Activated CD4-positive, CD25-positive, alpha-beta regulatory T cell treated with anti-CD3 and anti-CD28 coated beads, Interleukin-2, amount 50 U/mL, for 16 hours (primary cell): ENCODE measurements at regions not wholly inside any gene's neighbourhood (a gene's known extent, or its start where the extent isn't known, plus 50 kb on each side); places are given as distances from the start of the nearest gene placed in this dataset.

Experiments used
- DNase-seq: peaks from one replicate; pipeline ENCODE4 v3.0.0-alpha.2; 2020; ENCODE audit warnings: low read depth, low spot score

DNA sequence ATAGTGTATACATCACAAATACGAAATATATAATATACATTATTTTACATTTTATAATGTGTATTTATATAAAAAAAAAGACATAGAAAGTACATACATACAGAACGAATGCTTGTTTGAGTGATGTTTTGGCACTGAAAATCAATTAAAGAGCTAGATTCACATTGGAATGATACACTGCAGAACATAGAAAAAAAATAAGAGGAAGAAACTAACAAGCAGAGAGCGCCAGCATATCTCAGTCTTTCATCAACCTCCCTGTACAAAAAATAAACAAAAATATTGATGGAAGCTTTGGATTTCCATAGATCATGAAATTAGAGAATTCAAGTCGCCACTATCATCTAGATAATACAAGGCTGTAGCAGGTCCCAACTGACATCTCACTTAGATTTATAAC lies 420.6 kb downstream of the CENPC start:
- DNase-seq = no peak

DNA sequence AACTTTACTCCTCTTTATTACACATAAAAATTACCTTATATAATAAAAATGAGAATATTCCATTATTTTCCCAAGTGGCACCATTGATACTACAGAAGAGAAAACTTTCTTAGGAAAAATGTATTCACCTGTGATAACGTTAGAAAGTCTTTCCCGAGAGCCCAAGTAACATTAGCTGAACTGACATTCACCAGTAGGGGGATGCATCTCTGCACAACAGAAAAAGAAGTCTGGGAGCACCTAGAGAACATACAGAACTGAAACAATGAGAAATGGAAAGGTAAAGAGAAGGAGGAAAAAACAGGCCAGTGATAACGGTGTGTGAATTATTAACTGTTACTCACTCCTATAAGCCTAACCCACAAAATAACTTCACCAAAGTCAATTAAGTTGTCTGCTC lies 423.3 kb downstream of the CENPC start:
- DNase-seq = no peak

DNA sequence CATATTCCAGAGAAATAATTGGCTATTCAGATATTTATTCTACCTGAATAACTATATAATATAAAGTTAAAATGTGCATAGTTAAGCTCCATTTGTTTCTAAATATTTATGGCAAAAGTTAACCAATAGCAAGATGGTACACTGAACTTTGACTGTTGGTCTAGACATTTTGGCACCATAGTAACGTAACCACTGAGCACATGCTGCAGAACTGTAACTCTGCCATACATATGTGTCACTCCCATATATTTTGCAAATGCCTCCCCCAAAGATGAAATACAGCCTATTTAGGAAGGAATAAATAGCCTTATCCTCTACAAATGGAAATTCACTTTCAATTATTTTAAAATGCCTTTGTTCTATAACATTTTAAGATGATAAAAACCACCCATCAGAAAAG lies 424.9 kb downstream of the CENPC start:
- DNase-seq = no peak

DNA sequence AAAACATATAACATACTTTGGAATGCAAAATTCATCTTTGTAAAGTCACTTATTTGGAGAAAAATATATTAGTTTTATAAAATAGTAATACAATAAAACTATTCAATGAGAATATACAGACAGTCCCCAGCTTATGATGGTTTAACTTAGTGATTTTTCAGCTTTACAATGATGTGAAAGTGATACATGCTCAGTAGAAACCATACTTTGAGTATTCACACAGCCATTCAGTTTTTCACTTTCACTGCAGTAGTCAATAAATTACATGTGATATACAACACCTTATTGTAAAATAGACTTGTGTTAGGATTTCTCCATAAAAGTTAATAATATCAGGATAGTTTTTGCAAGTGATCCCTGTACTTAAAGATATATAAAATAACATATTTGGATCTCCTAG lies 436.0 kb downstream of the CENPC start:
- DNase-seq = no peak

DNA sequence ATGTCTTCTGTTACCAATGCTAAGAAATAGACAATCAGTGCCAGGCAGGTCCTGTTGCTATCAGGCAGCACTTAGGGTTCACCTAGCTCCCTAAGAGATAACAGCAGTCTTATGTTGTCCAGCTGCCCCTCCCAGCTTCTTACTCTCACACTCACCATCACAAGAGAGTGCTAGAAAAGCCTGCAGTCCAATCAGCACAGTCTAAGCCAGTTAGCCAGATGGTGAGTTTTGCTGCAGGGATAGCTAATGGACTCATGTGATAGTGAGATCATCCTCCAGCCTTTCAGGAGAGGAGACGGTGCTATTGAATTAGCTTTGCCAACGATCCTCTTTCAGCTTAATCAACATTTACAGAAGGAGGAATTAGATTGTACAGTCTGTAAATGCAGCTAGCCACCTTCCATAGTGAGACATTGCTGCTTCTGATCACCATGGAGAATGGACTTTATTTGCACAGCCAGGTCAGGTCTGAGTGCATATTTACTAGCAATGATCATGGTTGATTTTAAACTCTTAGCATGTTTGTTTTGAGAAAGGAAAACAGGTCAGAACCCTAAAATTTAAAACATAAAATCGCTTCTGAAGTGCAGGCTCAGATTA lies 438.3 kb downstream of the CENPC start:
- no peak for DNase-seq

DNA sequence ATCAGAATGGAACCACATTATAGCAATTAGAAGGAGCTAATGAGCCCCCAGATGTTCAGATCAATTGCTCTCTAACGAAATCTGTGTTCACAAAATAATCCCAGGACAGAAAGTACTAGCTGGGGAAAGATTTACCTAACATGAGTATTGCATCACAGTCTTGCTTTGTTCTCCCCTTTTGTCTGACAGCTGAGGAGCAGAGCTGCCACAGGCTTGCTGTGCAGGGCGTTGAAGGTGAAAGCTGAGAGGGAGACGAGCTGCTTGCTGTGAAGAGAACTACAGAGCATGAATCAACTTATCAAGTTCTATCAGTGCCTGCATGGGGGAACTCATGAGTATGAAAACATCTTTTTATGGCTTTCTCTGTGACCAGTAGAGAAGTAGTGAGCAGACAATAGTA lies 441.2 kb downstream of the CENPC start:
- DNase-seq = no peak

DNA sequence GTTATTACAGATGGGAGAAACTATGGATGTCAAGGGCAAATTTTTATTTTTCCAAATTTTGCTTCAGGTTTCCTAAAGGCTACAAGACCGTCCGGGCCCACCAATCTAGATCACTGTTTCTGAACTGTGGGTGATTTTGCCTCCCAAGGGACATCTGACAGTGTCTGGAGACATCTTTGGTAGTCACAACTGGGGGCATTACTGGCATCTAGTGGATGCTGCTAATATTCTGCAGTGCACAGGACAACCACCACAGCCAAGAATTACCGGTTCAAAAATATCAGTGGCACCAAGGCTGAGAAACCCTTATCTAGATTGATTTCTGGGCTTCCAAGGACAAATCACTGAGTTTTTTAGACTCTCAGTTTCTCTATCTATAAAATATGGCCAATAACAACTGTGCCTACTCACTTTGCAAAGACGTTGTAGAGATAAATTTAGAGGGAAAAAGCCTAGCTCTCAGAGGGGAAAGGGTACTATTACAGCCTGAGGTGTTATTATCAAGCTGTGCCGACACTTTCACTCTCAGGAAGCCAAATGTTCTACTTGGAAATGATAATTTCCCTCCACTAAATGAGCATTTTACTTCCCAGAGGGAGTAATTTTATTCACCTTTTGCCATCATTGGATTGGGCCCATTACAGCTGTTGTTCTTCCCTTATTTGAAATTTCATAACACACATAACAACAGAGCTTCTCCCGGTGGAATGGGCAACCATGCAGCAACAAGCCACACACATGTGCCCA lies 442.1 kb downstream of the CENPC start:
- DNase-seq = no peak

DNA sequence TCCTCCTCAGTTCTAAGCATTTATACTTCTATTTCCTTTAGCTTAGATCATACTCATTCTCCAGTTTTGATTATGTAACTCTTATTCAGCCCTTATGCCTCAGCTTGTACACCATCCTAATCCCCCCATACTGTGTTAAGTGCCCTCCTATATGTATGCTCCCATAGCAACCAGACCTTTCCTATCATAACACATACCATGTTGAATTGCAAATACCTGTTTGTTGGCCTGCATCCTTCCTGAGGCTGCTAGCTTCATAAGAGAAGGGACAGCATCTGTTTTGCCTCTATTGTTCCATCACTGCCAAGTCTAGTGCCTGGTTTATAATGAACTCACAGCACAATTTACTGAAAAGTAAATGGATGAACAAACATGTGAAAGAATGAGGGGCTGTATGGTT lies 443.7 kb downstream of the CENPC start:
- DNase-seq = no peak

DNA sequence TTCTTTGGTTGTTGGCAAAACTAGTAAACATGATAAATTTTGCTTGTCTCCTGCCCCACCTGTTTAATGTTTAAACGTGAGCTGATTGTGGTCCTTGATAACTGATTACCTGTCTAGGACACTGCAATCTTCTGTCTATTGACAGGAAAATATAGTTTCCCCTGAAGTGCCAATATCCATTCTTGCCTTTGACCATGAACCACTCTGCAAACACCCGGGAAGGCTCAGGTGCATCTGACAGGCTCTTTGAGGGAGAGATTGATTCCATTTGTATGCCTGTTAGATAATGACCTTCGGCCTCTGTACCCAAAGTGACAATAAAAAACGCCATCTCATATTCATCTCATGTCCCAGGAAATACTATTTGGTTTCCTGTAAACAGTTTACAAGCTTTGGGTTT lies 453.0 kb downstream of the CENPC start:
- no peak for DNase-seq

DNA sequence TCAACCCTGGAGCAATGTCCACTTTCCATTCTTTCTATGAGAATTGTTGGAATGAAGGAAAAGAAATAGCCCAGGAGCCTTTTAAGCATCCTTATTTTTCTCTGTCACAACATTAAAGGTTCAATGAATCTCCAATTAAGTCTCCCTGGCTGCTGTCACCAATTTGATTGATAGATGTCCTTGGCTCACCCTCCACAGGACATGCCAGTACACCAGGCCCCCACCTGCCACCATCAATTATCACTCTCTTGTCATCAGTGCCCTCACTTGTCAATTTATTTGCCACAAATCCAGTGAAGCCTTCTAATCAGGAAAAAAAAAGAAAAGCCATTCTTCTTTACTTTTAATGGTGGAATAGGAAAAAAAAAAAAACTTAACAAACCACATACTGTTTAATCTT lies 453.6 kb downstream of the CENPC start:
- no peak for DNase-seq

DNA sequence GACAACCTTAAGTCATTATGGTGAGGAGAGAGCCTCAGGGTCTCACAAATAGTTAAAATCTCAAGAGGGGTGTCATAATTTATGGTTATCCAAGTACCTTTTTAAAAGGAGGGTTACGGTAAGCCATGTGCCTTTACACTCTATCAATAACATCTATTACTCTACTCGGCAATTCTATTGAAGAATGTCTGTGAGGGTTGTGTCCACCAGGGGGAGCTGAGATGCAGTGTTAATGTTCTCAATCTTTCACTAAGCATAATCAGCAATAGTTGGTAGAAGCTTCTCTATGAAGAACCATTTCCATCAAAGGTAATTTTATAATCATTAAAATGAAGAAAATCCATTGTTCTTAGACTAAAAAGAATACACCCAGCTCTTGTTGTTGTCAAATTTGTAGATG lies 457.4 kb downstream of the CENPC start:
- no peak for DNase-seq

DNA sequence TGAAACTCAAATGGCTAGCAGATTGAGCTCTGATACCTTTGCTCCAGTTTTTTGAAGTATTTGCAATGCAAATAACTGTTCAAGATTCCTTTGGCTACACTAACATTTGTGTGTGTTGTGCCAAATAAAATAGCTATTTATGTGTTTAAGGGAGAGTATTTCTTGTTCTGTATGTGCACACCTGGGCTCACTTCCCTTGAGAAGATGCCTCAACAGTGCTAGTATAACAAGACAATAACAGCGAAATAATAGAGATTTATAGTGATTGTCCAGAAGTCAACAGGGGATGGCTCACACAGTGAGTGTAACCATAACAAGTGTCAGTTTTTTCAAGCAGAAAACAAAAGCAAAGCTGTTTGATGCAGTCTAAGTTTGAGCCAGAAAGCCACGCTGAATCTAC lies 460.5 kb downstream of the CENPC start:
- no peak for DNase-seq

DNA sequence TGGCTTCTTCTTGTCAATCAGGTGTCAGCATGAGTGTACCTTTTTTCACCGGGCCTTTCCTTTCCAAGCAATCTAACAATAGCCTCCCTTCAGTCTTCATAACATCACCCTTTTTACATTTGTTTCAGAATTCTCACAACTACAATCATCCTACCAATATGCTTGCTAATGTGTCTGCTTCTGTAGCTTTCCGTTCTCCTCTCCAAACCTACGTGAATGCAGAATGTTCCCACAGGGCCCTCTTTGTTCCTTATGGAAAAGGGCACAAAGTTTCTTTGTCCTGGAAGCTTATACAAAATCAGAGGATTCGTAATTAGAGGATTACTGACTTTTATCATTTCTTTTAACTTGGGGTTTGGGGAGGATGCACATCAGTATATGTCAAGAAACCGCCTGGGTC lies 461.8 kb downstream of the CENPC start:
- no peak for DNase-seq

DNA sequence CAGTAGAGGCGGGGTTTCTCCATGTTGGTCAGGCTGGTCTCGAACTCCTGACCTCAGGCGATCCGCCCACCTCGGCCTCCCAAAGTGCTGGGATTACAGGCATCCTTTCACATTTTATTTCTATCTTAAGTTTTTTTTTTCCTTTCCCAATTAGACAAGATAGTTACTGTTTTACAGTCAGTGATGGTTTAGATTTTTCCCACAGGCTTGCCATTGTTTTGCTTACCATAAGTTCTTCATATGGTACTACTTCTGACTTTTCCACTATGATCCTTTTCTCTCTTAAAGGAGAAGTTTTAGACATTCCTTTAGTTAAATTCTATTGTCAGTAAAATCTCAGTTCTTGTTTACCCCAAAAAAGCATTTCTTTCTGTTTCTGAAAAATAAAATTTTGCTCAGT lies 462.6 kb downstream of the CENPC start:
- DNase-seq = no peak

DNA sequence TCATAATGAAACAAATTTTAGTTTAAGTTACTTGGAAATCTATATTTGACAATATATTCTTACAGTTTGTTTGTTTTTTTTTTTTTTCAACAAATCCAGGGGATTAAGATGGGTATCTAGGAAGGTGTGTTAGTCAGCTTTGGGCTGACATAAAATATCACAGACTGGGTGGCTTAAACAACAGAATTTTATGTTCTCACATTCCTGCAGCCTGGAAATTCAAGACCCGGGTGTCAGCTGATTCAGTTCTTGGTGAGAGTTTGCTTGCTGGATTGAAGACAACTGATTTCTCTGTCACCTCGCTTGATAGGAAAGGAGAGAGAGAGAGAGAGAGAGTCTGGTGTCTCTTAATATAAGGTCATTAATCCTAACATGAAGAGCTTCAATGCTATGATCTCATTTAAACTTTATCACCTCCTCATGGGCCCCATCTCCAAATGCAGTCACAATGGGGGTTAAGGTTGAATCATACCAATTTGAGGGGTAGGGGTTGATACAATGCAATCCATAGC lies 465.2 kb downstream of the CENPC start:
- DNase-seq = no peak

DNA sequence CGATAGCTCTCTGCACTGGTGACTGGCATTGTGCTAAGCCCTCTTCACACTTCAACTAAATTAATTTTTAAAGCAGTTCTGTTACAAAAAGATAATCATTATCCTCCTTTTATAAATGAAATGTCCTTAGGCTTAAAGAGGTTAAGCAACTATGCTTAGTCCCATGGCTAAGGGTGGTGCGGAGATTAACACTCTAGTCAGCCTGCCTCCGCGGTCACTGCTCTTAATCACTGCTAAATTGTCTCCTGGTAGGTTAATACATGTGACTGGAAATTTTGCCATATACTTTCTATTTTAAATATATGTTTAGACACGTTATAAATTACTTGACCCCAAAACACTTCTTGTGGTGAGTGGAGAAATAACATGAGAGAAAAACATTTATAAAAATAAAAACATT lies 473.7 kb downstream of the CENPC start:
- no peak for DNase-seq

DNA sequence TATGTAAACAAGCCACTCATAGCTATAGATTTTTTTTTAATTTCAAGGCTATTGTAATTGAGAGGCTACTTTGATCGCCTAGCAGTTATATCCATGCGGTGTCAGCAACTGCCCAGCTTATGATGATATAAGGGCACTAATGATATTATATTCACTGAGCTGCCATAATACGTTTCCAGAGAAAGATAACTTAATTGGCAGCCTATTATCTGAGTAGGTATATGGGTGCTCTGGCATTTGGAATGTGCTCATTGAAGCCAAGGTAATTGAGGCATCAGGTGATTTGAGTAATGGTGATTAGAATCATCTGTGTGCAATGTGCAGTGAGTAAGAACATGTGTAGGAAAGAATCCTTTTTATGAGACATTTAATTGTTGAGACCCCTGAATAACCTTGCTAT lies 490.0 kb downstream of the CENPC start:
- no peak for DNase-seq

DNA sequence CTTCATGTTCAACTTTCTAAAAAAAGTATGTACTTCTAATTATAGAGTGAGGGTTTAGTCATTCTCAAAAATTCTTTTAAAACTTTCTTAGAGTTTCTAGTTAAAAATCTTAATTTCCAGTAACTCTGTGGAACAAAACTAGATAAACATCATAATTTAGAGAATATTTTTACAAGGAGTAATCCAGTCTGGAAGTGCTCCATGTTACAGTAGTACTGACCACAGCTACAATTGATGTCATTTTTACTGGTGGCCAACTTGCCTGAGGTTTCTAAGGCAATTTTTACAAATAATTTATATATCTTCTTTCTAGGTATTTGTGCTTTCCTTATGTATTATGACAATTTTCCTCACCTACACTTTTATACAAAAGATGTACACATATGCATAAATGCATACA lies 490.4 kb downstream of the CENPC start:
- no peak for DNase-seq

DNA sequence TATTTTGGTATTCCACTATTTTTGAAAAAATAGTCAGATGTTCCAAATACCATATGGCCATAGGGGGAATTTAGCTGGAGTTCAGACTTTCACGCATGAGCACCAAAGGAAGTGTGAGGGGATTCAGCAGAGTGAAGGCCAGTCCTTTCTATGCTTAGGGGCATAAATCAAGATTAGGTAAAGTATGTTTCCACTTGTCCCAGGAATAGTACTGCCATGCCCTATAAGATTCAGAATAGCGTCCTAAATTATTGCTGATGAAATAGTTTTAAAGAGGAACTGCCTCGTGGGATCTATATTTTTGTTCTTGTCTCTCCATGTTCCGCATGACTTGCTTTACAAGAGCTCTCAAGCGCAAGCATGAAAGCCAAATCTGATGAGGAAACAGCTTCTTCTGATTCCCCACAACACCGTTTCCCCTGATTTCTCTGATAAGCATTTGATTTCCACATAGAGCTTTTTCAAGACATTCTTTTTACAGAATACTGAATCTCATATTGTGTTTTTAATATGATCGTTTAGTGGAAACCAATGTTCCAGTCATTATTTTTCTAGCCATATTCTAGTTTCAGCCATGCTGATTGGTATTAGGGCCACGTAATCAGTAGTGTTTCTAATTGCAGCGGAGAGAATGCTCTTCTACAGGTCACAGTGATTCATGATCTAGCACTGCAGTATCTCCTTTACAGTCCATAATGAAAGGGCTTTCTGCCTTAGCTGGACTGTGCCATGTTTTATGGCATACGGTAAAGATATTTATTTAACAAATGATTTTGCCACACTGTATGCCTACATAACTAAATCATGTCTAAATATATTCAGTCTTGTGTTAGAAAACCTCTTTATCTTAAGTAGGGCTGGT lies 492.3 kb downstream of the CENPC start:
- no peak for DNase-seq

DNA sequence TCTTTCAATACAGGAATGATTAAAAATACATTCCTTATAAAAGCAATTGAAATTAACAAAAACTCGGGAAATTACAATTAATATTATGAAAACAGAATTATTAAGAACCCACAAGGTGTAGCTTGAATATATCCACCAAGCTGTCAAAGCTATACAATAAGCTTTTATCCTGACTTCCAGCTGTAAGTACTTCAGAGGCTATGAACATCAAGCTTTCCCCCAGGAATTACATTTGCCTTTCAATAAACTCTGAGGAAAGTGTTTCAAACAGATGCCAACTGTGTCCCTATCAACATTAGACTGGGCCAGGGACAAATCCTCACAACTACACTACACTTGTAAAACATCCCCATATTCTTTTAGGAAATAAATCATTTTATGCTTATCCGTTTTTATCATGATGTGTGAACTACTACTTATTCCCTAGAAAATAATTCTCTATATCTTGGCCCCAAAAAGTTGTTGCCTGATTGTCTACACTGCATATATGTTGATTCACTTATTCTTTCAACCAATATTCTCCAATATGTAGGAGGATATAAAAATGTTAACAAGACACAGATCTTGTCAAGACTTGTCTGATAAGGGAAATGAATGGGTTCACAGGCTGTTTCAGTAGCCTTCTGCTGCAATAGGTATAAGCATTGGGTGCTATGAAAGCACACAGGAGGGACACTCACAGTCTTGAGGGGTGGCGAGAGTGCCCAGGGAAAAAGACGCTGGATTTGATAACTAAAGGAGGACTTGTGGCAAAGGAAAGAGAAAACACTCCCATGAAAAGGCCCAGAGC lies 494.1 kb downstream of the CENPC start:
- no peak for DNase-seq

DNA sequence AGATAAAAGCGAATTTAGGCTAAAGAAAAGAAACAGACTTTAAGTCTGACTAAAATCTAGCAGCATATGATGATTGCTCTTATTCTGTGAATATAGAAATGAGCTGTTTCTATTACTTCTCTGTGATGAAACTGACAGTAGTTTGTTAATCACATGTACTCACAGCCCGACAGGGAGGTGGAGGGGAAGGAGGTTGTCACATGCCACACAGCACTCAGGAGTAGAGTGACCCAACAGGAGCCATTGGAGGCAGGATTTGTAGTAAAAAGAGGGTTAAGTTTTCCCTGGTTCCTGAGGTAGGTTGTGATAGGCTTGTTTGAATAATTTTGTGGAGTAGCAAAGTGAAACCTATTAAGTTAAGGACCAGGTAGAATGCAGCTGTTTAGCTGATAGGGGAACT lies 495.9 kb downstream of the CENPC start:
- DNase-seq = no peak

DNA sequence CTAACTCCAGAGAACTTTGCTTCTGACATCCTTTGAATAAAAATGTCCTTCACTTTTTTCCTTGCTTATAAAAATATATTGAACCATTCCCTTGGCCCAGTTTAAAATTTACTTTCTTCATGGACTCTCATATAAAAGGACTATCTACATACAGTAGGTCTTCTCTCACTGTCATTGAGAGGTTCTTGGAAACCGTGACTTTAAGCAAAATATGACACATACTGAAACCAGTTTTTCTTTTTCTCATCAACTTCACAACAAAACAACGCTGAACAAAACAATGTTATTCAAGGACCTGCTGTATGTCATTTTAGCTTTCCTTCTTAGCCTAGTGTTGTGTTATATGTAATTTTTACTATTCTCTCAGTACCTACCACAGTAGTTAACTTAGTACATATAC lies 496.8 kb downstream of the CENPC start:
- no peak for DNase-seq
